HG02885 (cell line): ENCODE measurements at regions not wholly inside any gene's neighbourhood (a gene's known extent, or its start where the extent isn't known, plus 50 kb on each side); places are given as distances from the start of the nearest gene placed in this dataset.
"Not testable (repeated sequence)": the region's sequence is repeated elsewhere in the genome, so short reads cannot be mapped to it uniquely, and the experiment has no call there.

Experiments used
- ATAC-seq: cut with Tn5 transposase; IDR thresholded peaks from one replicate; pipeline ENCODE4 v1.9.1; 2021; ENCODE audit warnings: mild to moderate bottlenecking; ENCODE audit not compliant: unreplicated experiment, poor library complexity

DNA sequence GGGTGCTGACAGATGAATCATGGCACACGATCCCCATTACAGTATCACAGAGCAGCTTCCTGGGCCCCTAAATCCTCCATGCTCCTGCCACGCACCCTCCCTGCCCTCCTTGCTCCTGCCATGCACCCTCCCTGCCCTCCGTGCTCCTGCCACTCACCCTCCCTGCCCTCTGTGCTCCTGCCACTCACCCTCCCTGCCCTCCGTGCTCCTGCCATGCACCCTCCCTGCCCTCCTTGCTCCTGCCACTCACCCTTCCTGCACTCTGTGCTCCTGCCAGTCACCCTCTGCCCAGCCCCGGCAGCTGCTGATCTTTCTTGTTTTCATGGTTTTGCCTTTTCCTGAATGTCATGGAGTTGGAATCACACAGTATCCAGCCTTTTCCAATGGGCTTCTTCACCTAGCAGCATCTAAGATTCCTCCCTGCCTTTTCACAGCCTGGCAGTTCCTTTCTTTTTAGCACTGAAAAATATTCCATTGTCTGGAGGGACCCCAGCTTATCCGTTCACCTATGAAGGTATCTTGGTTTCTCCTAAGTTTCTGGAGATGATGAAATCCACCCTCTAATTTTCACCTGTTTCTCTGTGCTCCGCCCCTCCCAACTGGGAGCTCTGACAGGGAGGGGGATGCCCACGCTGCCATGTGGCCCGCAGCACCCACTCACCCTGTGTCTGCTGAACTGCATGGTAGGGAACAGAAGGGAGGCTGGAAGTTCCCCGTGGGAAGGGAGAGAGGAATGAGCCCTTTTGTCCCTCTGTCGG, 142.3 kb downstream of the NPIPB11 start:
- ATAC-seq: not testable (repeated sequence)

DNA sequence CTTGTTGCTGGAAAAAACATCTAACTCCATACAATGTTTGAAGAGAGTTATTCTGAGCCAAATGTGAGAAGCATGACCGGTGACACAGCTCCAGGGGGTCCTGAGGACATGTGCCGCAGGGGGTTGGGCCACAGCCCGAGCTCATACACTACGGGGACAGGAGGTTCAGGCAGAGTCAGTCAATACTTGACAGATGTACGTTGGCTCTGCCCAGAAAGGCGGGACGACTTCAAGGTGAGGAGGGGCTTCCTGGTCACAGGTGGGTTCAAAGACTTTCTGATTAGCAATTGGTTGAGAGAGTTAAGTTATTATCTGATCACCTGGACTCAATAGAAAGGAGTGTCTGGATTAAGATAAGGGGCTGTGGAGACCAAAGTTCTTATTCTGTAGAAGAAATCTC, 143.8 kb downstream of the NPIPB11 start:
- not testable (repeated sequence) for ATAC-seq

DNA sequence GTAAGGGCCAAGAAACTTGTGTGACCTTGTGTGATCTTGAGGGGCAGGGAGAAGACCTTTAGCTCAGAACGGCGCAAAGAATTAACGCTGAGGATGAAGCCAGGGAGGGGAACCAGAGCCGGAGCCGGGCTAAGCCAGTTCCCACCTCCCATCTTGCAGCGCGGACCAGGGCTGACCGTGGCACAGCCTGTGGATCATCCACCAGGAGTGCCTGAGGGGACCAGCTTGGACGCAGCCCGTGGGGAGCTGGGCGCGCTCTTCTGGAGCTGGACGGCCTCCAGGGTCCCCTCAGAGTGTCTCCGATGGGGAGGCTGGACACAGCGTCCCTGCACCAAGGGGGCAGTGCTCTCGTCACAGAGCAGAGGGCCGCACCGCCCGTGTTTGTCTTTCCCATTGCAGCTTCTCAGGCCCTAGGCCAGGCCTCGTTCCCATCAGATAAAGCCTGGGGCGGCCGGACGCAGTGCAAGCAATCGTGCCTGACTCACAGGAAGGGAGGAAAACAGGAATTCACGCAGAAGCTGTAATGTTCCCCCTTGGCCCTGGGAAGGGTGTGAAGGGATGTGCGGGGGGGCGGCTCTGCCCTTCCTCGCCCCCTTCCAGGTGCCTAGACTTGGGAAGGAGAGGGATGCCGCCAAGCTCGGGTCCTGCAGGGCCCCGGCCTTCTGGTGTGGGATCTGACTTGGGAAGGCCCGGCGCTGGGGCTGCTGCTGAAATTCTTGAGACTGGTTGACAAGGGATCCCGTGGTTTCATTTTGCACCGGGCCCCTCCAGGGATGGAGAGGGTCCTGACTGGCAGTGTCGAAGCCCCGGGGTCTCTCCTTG, 144.9 kb downstream of the NPIPB11 start:
- not testable (repeated sequence) for ATAC-seq

DNA sequence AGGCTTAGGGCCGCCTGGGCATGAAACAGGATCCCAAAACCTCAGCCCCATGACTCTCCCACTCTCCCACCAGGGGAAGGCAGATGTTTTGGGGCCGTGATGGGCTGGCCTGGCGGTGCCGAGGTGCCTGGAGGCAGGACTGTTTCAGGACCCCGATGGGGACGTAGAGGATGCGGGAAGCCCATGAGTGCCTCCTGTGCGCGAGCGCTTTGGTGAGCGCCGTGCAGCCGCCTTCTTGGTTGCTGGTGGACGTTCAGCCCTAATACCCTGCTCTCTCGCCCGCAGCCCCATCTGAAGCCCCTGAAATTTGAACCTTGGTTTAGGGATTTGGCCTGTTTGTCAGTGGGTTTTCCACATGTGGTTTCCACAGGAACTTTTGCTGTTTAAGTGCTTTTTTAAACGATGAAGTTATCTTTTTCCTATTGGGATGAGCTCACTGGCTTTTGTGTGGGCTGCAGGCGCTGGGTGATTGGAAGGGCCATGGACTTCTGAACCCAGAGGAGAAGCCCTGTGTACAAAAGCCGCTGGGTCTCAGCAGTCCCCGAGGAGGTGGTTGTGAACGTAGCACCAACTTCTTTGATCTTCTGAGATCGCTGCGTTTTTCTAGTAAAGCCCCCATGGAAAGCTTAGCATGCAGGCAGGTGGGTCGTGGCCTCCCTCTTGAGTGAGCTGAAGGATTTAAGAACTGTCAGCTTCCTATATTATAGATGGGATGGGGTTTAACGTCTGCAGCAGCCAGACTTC, 145.7 kb downstream of the NPIPB11 start:
- ATAC-seq: not testable (repeated sequence)

DNA sequence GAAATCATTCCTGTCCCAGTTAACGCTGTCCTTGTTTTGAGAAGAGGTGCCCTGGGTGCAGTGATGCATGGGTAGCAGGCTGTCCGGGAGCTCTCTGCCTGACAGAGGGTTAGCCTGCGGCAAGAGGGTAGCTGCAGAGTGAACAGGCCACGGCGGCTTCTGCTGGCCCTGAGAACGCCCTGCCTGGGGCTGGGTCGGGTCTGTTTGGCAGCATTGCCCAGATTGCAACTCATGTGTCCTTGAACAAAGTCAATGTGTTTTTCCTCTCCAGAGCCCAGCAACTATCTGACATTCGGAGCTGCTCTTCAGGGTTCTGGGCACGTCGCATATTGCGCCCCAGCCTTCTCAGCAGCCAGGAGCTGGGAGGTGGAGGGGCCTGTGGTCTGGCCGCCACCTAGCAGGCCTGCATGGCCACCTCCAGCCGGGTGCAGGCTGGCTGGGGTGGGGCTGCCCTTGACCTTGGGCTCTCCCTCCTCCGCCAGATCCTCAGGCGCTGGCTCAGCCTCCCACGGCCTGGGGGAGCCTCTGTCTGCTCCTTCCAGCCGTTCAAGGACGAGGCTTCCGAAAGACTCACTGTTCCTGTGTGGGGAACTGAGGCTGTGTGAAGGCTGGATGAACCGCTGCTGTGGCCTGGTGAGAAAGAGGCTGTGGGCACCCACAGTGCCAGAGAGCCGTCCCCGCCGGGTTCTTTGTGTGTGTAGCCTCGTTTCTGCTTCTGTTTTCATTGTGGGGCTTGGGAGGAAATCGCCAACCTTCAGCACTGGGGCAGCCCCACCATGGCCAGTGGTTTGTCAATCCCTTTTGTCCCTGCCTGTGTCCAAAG, 146.7 kb downstream of the NPIPB11 start:
- not testable (repeated sequence) for ATAC-seq

DNA sequence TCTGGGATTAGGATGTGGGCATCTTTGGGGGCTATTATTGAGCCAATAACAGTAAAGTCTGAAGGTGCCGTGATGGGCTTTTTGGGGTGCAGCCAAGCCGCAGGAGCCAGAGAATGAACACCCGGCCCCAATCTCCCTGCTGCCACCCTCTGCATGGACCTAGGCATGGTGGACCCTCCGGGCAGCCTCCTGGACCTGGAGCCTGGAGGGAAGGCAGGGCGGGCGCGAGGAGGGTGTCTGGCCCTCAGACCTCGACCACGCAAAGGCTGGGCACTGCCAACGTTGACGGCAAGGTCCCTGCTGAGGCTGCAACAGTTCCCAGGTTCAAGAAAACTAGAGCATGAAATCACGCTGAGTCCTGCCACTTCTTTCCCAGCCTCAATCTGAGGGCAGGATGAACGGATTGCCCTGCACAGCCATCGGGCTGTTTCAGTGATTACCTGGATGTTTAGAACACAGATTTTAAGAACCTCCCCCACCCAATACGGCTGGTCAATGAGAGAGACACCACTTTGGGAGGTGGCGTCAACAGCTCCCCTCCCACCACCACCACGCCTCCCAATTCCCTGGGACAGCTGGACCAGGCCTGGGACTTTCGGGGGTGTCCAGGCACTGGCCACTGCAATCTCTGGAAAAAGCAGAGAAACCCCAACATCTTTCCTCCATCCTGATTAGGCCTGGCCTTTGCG, 147.4 kb downstream of the NPIPB11 start:
- not testable (repeated sequence) for ATAC-seq

DNA sequence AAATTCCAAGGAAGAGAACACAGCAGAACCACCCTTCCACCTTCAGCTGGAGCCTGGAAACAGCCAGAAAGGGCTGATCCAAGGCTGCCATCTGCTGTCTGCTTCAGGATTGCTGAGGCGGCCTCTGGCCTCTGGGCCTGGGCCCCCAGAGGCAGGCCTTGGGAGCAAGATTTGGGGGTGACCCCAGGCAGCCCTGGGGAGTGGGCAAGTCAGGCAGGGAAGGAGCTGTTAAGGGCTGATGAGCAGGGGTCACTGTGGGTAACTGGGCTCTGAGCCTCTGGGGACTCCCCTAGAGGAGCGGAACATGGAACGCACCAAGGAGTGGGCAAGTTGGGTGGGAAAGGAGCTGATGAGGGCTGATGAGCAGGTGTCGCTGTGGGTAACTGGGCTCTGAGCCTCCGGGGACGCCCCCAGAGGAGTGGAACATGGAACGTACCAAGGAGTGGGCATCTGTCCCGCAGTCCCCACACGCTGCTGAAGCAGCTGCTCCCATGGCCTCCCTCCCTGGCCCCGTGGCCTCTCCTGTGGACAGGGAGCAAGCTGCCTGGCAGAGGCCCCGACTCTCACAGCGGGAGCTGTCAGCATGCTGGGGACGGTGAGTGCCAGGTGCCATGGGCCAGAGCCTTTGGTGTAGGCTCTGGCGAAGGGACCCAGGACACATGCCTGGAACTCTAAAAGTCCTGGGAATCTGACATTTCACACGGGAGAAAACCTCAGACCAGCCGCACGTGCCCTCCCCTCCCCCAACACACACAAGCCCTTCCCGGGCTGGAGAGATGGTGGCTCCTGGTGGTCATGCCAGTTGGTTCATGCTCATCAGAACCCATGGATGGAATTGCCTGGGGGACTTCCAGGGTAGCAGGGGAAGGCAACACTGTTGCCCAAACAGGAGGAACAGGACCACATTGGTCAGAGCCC, 148.8 kb downstream of the NPIPB11 start:
- ATAC-seq: not testable (repeated sequence)

DNA sequence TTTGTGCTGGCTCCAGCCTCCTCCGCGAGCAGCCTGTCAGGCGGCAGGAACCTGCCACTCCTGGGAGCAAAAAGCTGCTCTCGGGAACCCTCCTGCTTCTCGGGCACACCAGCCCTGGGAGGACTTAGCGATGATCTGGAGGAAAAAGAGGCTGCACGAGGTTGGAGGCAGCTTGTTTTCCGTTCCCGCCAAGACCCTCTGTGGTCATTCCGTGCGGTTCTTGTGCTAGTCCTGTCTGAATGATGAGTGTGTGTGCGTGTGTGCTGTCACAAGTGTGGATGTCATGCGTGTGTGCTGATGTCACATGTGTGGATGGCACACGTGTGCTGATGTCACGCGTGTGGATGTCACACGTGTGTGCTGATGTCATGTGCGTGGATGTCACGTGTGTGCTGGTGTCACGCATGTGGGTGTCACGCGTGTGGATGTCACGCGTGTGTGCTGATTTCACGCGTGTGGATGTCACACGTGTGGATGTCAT, 150.0 kb downstream of the NPIPB11 start:
- no peak for ATAC-seq

DNA sequence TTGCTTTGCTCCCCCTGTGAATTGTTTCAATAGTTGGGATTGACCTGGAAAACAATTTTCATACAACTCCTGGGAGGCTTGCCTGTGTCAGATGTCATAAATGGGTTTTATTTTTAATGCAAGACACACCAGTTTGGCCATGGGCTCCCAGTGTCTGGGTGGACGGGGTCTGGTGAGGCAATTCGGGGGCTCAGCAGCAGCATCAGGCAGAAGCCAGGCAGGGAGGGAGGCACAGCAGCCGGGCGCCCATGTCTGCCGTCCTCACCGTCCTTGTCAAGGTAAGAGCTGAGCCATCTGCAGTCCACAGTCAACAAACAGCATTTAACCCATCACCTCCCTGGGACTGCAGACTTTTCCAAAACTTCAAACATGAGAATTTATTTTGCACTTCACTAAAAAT, 150.6 kb downstream of the NPIPB11 start:
- not testable (repeated sequence) for ATAC-seq

DNA sequence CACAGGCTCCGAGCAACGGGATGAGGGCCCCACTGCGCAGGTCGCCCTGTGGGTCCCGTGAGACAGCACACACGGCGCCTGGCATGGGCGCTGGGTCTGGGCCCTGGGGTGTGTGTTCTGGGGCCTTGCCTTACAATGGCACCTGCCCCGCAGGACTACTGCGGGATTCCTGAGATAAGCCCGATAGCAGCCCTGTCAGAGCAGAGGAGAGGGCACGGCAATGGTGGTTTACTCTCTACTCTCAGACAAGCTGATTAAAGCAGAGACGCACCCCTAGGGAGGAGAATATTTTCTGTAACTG, 151.1 kb downstream of the NPIPB11 start:
- ATAC-seq: not testable (repeated sequence)

DNA sequence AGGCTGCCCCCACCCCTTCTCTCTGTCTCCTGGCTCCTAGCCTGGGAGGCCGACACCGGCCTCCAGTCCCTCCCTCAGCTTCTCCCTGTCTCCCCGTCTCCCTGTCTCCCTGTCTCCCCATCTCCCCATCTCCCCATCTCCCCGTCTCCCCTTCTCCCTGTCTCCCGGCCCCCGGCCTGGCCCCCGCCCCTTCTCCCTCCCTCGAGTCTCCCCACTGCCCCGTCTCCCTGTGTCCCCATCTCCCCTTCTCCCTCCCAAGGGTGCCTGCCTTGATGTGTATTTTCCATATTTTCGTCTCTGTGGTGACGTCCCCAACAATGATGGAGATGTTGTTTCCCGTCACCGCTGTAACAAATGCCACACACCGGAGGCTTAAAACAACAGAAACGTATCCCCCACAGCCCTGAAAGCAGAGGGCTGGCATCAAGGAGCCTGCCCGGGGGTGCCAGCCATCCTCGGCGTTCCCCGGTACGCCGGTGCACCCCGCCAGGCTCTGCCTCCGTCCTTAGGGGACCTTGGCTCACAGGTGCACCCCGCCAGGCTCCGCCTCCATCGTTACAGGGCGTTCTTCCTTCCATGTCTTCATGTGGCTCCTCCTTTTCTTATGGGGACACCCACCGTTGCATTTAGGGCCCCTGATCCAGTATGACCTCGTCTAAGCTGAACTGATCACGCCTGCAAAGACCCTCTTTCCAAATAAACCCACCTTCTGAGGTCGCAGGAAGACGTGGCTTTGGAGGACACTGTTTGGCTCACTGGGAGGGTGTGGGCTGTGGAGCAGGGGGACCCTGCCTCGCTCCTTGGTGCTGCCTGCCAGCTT, 151.6 kb downstream of the NPIPB11 start:
- no peak for ATAC-seq

DNA sequence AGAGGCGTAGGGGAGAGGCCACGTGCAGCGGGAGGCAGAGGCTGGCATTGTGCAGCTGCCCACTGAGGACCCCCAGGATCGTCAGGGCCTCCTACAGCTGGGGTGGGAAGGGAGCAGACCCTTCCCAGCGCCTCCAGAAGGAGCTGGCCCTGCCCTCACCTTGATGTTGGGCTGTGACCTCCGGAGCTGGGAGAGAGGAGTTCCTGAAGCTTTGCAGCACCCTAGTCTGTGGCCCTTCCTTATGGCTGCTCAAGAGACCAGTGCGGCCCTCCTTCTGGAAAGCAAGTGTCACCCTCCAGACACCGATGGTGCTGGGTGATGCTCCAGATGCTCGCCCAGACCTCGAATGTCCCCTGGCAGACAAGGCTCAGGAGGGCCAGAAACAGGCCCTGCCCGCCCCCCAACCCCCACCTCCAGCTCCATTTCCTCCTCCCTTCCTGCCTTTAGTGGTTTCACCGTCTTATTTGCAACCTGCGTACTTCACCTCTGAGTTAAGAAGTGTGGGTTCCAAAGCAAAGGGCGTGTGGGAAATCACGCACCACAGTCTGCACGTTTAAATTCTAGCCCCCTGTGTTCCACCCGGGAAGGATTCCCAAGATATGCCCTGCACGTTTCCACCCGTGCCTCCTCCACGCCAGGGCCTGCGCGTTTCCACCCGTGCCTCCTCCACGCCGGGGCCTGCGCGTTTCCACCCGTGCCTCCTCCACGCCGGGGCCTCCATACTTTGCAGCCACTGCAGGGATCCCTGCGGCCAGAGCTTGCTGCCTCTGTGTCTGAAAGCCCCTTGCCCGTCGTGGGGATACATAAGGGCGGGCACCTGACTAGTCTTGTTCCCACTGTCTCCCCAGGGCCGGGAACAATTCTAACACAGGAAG, 152.6 kb downstream of the NPIPB11 start:
- not testable (repeated sequence) for ATAC-seq

DNA sequence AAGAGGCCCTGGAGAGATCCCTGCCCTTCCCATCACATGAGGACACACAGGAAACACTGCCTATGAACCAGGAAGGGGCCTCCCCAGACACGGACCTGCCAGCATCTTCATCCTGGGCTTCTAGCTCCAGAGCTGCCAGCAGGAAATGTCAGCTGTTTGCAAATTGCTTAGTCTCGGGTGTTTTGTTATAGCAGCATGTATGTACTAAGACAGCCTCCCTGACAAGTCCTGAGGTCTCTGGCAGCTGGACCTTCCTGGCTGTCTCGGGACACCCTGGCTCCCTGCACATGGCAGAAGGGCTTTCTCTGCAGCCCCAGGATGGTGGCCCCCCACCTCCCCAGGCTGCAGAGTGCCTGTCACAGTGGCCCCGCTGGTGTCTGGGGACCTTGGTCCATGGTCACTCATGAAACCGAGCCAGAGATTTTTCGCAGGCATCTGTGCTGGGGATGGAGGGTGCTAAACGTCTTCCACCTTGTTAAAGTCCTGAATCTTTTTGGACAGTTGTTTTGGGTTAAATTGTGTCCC, 153.4 kb downstream of the NPIPB11 start:
- ATAC-seq: not testable (repeated sequence)

DNA sequence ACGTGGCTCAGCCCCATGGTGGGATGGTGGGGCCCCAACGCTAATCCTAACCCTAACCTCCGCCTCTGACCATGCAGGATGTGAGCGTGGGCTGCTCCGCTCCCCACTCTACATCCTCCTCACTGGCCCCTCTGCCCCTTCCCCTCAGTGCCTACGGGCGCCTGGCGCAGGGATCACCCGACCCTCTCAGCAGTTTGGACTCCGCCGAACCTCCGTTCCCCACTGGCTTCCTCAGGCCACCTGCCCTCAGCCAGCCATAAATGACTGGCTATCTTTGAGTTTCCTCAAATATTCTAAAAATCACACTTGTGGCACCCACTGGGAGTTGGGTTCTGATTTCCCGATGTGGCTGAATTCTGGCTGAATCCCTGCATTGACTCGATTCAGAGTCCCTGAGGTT, 154.2 kb downstream of the NPIPB11 start:
- not testable (repeated sequence) for ATAC-seq

DNA sequence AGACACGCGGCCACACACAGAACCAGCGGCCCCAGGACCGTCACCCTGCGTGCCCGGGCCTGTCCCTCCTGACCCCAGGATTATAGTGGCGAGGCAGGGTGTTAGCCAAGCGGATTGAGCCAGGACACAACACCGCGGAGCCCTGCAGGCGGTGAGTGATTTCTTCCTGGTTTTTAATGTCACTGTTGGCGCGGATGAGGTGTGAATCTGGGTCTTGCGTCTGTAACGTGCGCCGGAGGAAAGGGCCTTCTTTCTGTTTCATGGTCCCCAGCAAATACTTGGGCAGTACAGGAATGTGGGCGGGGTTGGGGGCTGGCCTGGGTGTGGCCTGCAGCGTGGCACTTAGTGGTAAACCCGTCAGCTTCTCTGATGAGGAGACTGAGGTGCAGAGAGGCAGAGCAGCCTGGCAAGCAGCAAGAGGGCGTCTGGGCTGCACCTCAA, 154.9 kb downstream of the NPIPB11 start:
- ATAC-seq: not testable (repeated sequence)

DNA sequence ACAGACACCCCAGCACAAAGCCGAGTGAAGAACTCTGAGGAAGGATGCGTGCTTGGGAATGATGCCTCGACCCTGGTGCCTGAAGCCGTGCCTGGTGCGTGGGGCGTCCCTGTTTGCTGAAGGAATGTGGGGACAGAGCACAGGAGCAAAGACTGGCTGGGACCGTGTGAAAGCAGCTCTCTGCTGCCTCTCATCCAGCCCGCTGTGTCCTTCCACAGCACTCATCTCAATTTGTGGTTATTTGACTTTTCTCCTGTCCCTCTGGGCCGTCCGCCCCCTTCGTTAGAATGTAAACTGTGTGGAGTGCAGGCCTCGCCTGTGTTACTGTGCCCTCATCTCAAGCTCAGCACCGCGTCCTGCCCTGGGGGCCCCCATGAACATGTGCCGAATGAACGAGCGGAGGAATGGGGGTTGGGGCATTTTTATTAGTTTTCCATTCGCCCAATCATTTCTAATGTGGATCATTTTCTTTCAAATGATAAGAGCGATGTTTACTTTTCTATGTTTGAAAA, 155.5 kb downstream of the NPIPB11 start:
- ATAC-seq: not testable (repeated sequence)
